ENCODE measurements at regions not wholly inside any gene's neighbourhood (a gene's known extent, or its start where the extent isn't known, plus 50 kb on each side); places are given as distances from the start of the nearest gene placed in this dataset.

DNA sequence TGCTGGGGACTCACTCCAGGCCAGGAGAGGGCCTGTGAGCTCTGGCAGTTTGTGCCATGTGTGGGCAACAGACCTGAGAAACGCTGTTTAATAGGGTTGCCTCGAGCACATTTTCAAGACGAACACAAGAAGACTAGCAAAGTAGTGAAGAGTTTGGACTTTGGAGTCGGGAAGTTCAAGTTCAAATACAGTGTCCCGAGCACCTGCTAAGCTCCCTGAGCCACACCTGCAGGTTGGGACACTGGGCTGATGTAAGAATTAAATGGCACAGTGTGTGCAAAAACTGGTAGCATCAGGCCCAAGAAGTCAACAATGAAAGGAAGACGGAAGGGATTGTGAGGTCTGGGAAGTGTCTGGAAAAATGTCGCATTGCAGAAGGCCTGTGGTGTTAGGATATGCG lies 112.8 kb upstream of the PABPC3 start:
- Histone ChIP-seq H3K27ac (ENCODE audit: low read depth, low read length, poor library complexity, severe bottlenecking) (no peak overlapping the region), H4K20me1 (ENCODE audit: insufficient read depth, low read length) (no peaks in the 10 kb centered on the region), H3K9me2 (ENCODE audit: low read depth, low read length) (no peaks in the 10 kb centered on the region), H2AFZ (ENCODE audit: low read length) (no peak overlapping the region), H3K9me3 (ENCODE audit: low read length) (no peaks in the 10 kb centered on the region), H3K27me3 (ENCODE audit: insufficient read depth, low read length) (no peaks in the 10 kb centered on the region; the same call in 1 of the 2 replicates), H3F3A (ENCODE audit: insufficient read depth, low read length) (no peaks in the 10 kb centered on the region), H3K4me2 (ENCODE audit: low read length) (no peak overlapping the region), H3K4me3 (ENCODE audit: low read depth, low read length, poor library complexity, severe bottlenecking) (no peak overlapping the region), H3K79me2 (ENCODE audit: insufficient read depth, low read length) (no peaks in the 10 kb centered on the region), H3K9ac (ENCODE audit: low read length) (no peak overlapping the region), H3K36me3 (ENCODE audit: insufficient read depth, low read length) (no peaks in the 10 kb centered on the region), H3K4me1 (ENCODE audit: insufficient read depth, low read length, severe bottlenecking) (no peaks in the 10 kb centered on the region)
- no peak for TF ChIP-seq EZH2 (IDR thresholded peaks at IDR 0.05; ENCODE audit: borderline replicate concordance, low read length)
- TF ChIP-seq, protein P1, sequence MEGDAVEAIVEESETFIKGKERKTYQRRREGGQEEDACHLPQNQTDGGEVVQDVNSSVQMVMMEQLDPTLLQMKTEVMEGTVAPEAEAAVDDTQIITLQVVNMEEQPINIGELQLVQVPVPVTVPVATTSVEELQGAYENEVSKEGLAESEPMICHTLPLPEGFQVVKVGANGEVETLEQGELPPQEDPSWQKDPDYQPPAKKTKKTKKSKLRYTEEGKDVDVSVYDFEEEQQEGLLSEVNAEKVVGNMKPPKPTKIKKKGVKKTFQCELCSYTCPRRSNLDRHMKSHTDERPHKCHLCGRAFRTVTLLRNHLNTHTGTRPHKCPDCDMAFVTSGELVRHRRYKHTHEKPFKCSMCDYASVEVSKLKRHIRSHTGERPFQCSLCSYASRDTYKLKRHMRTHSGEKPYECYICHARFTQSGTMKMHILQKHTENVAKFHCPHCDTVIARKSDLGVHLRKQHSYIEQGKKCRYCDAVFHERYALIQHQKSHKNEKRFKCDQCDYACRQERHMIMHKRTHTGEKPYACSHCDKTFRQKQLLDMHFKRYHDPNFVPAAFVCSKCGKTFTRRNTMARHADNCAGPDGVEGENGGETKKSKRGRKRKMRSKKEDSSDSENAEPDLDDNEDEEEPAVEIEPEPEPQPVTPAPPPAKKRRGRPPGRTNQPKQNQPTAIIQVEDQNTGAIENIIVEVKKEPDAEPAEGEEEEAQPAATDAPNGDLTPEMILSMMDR (IDR thresholded peaks at IDR 0.05; ENCODE audit: low read length), result no peak

DNA sequence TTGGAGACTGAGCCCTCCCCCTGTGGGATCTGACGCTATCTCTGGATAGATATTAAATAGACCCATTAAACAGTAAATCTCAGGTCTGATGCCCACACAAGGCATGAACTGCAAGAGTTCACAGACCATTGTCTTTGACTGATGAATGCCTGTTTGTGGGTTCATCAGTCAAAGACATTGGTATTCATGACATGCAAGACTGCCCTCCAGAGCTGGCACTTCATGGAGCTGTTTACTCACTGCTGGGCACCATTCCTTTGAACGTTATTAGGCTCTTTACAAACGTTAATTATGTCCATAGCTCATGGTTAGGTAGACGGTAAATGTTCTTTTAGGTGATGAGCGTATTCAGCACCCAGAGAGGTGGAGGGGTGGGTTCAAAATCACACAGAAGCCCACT lies 111.8 kb upstream of the PABPC3 start:
- no peak for TF ChIP-seq EZH2 (IDR thresholded peaks at IDR 0.05; ENCODE audit: borderline replicate concordance, low read length)
- TF ChIP-seq, protein P1 (IDR thresholded peaks at IDR 0.05; ENCODE audit: low read length), result no peak
- Histone ChIP-seq H3K4me1 (ENCODE audit: insufficient read depth, low read length, severe bottlenecking) (no peaks in the 10 kb centered on the region), H3K79me2 (ENCODE audit: insufficient read depth, low read length) (no peaks in the 10 kb centered on the region), H3K27me3 (ENCODE audit: insufficient read depth, low read length) (no peaks in the 10 kb centered on the region; the same call in 1 of the 2 replicates), H3K9me3 (ENCODE audit: low read length) (no peaks in the 10 kb centered on the region), H3F3A (ENCODE audit: insufficient read depth, low read length) (no peaks in the 10 kb centered on the region), H3K9ac (ENCODE audit: low read length) (no peak overlapping the region), H4K20me1 (ENCODE audit: insufficient read depth, low read length) (no peaks in the 10 kb centered on the region), H3K9me2 (ENCODE audit: low read depth, low read length) (no peaks in the 10 kb centered on the region), H3K4me3 (ENCODE audit: low read depth, low read length, poor library complexity, severe bottlenecking) (no peak overlapping the region), H3K36me3 (ENCODE audit: insufficient read depth, low read length) (no peaks in the 10 kb centered on the region), H3K4me2 (ENCODE audit: low read length) (no peak overlapping the region), H3K27ac (ENCODE audit: low read depth, low read length, poor library complexity, severe bottlenecking) (no peak overlapping the region), H2AFZ (ENCODE audit: low read length) (no peak overlapping the region)

DNA sequence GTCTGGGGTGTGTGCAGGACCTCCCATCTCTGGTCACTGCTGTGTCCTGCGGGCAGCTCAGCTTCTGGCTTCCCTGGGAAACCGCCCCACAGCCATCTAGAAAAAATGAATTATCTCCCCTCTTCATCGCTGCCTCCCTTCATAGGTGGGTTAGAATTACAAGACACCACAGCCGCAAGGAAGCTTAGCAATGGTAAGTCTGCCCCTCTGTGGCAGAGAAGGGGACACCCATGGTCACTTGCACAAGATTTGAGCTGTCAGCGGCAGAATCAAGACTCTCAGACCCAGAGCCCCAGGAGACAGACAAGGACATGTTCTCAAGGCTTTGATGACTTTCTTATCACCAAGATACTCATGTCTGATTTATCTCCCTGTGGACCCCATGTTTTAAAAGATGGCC lies 110.8 kb upstream of the PABPC3 start:
- no peaks in the 10 kb centered on the region for H3F3A ChIP-seq (ENCODE audit: insufficient read depth, low read length)
- H2AFZ ChIP-seq (ENCODE audit: low read length), result no peak overlapping the region
- no peaks in the 10 kb centered on the region for H3K4me1 ChIP-seq (ENCODE audit: insufficient read depth, low read length, severe bottlenecking)
- no peaks in the 10 kb centered on the region for H3K9me2 ChIP-seq (ENCODE audit: low read depth, low read length)
- H3K36me3 ChIP-seq (ENCODE audit: insufficient read depth, low read length), result no peaks in the 10 kb centered on the region
- no peak overlapping the region for H3K4me3 ChIP-seq (ENCODE audit: low read depth, low read length, poor library complexity, severe bottlenecking)
- H3K79me2 ChIP-seq (ENCODE audit: insufficient read depth, low read length), result no peaks in the 10 kb centered on the region
- H4K20me1 ChIP-seq (ENCODE audit: insufficient read depth, low read length), result no peaks in the 10 kb centered on the region
- no peak overlapping the region for H3K27ac ChIP-seq (ENCODE audit: low read depth, low read length, poor library complexity, severe bottlenecking)
- H3K4me2 ChIP-seq (ENCODE audit: low read length), result no peak overlapping the region
- no peaks in the 10 kb centered on the region for H3K9me3 ChIP-seq (ENCODE audit: low read length)
- H3K27me3 ChIP-seq (ENCODE audit: insufficient read depth, low read length), result no peaks in the 10 kb centered on the region; the same call in 1 of the 2 replicates
- TF ChIP-seq, protein P1 (IDR thresholded peaks at IDR 0.05; ENCODE audit: low read length), result no peak
- H3K9ac ChIP-seq (ENCODE audit: low read length), result no peak overlapping the region
